ENCODE measurements at regions not wholly inside any gene's neighbourhood (a gene's known extent, or its start where the extent isn't known, plus 50 kb on each side); places are given as distances from the start of the nearest gene placed in this dataset.

GRCh38 chr13:99806671-99807070 is 164.9 kb downstream of the ZIC5 start:
- ATAC-seq (no peak), FAIRE-seq (no peak), DNase-seq (ENCODE audit: low spot score) (no peak)
- WGBS (ENCODE audit: low lambda C conversion rate): 74% methylated on average over 4 of the region's 4 CpGs
- Histone ChIP-seq H4K20me1 (ENCODE audit: insufficient read depth, low read length) (no peaks in the 10 kb centered on the region), H3K4me3 (replicated peaks in 1 of 3; ENCODE audit: insufficient read depth in 1 of 3, low read depth in 2 of 3, low read length in 3 of 3) (no peak overlapping the region), H3K9ac (ENCODE audit: insufficient read depth, low read depth, low read length) (no peak overlapping the region), H3K27me3 (ENCODE audit: control insufficient read depth in 1 of 2, insufficient read depth in 2 of 2, low read length in 2 of 2) (no peaks in the 10 kb centered on the region), H3K36me3 (replicated peaks in 1 of 2; ENCODE audit: control insufficient read depth in 1 of 2, insufficient read depth in 2 of 2, low read length in 2 of 2) (no peaks in the 10 kb centered on the region), H3K79me2 (ENCODE audit: insufficient read depth, low read length) (no peaks in the 10 kb centered on the region), H3K4me2 (ENCODE audit: low read depth, low read length) (no peak overlapping the region), H2AFZ (ENCODE audit: low read length) (no peak overlapping the region), H3K4me1 (ENCODE audit: insufficient read depth, low read length) (peaks cover 15% of the 10 kb centered on the region; the same call in 1 of the 2 replicates), H3K27ac (ENCODE audit: extremely low read length, insufficient read depth, low read length) (no peak overlapping the region), H3K9me3 (ENCODE audit: low read length) (no peaks in the 10 kb centered on the region)
- intact Hi-C loops (cut with micrococcal nuclease; ENCODE audit: unreplicated experiment) (no loop called here), in situ Hi-C loops (cut with HindIII; ENCODE audit: extremely low pct_ligation_motif_present, low pct_unique_long_range_greater_than_20kb) (no loop called here)
- POLR2A ChIA-PET: no interaction called here
- no TSS peak for BruUV-seq (replicated peaks)
- TF ChIP-seq PAWR (CRISPR knock-in tag; IDR thresholded peaks at IDR 0.05; ENCODE audit: borderline replicate concordance): no peak
- TF ChIP-seq, protein P1, sequence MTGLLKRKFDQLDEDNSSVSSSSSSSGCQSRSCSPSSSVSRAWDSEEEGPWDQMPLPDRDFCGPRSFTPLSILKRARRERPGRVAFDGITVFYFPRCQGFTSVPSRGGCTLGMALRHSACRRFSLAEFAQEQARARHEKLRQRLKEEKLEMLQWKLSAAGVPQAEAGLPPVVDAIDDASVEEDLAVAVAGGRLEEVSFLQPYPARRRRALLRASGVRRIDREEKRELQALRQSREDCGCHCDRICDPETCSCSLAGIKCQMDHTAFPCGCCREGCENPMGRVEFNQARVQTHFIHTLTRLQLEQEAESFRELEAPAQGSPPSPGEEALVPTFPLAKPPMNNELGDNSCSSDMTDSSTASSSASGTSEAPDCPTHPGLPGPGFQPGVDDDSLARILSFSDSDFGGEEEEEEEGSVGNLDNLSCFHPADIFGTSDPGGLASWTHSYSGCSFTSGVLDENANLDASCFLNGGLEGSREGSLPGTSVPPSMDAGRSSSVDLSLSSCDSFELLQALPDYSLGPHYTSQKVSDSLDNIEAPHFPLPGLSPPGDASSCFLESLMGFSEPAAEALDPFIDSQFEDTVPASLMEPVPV (CRISPR knock-in tag; IDR thresholded peaks at IDR 0.05): no peak
- CTCF ChIA-PET (ENCODE audit: low intra/inter-chr PET ratio, low total read pairs): no interaction called here

GRCh38 chr13:99805361-99805760 is 166.2 kb downstream of the ZIC5 start:
- ChIA-PET POLR2A (no interaction called here), CTCF (ENCODE audit: low intra/inter-chr PET ratio, low total read pairs) (no interaction called here)
- Histone ChIP-seq H3K4me1 (ENCODE audit: insufficient read depth, low read length) (peaks cover 15% of the 10 kb centered on the region; the same call in 1 of the 2 replicates), H3K4me2 (ENCODE audit: low read depth, low read length) (no peak overlapping the region), H3K4me3 (replicated peaks in 1 of 3; ENCODE audit: insufficient read depth in 1 of 3, low read depth in 2 of 3, low read length in 3 of 3) (no peak overlapping the region), H3K9me3 (ENCODE audit: low read length) (no peaks in the 10 kb centered on the region), H2AFZ (ENCODE audit: low read length) (no peak overlapping the region), H3K9ac (ENCODE audit: insufficient read depth, low read depth, low read length) (no peak overlapping the region), H3K27ac (ENCODE audit: extremely low read length, insufficient read depth, low read length) (no peak overlapping the region), H3K79me2 (ENCODE audit: insufficient read depth, low read length) (no peaks in the 10 kb centered on the region), H4K20me1 (ENCODE audit: insufficient read depth, low read length) (no peaks in the 10 kb centered on the region), H3K27me3 (ENCODE audit: control insufficient read depth in 1 of 2, insufficient read depth in 2 of 2, low read length in 2 of 2) (no peaks in the 10 kb centered on the region), H3K36me3 (replicated peaks in 1 of 2; ENCODE audit: control insufficient read depth in 1 of 2, insufficient read depth in 2 of 2, low read length in 2 of 2) (no peaks in the 10 kb centered on the region)
- in situ Hi-C loops (cut with HindIII; ENCODE audit: extremely low pct_ligation_motif_present, low pct_unique_long_range_greater_than_20kb): no loop called here
- DNase-seq (ENCODE audit: low spot score): no peak
- BruUV-seq (replicated peaks): no TSS peak
- WGBS (ENCODE audit: low lambda C conversion rate): 75% methylated on average over 7 of the region's 7 CpGs
- no peak for ATAC-seq
- no peak for FAIRE-seq
- intact Hi-C loops (cut with micrococcal nuclease; ENCODE audit: unreplicated experiment): no loop called here
- TF ChIP-seq, protein P2, sequence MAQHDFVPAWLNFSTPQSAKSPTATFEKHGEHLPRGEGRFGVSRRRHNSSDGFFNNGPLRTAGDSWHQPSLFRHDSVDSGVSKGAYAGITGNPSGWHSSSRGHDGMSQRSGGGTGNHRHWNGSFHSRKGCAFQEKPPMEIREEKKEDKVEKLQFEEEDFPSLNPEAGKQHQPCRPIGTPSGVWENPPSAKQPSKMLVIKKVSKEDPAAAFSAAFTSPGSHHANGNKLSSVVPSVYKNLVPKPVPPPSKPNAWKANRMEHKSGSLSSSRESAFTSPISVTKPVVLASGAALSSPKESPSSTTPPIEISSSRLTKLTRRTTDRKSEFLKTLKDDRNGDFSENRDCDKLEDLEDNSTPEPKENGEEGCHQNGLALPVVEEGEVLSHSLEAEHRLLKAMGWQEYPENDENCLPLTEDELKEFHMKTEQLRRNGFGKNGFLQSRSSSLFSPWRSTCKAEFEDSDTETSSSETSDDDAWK (CRISPR knock-in tag; IDR thresholded peaks at IDR 0.05): no peak
- TF ChIP-seq ISL2 (CRISPR knock-in tag; IDR thresholded peaks at IDR 0.05): no peak
- no peak for TF ChIP-seq PITX1 (CRISPR knock-in tag; IDR thresholded peaks at IDR 0.05)
- no peak for TF ChIP-seq ZKSCAN5 (CRISPR knock-in tag; IDR thresholded peaks at IDR 0.05)
- no peak for TF ChIP-seq YY1 (IDR thresholded peaks at IDR 0.05; ENCODE audit: insufficient read depth, insufficient replicate concordance, low read depth, low read length)
- no peak for TF ChIP-seq ZFAT (CRISPR knock-in tag; conservative IDR thresholded peaks at IDR 0.05)
- TF ChIP-seq EEA1 (CRISPR knock-in tag; IDR thresholded peaks at IDR 0.05; ENCODE audit: borderline replicate concordance): no peak
- no peak for TF ChIP-seq KLF15 (CRISPR knock-in tag; IDR thresholded peaks at IDR 0.05; ENCODE audit: borderline replicate concordance)
- TF ChIP-seq, protein P3, sequence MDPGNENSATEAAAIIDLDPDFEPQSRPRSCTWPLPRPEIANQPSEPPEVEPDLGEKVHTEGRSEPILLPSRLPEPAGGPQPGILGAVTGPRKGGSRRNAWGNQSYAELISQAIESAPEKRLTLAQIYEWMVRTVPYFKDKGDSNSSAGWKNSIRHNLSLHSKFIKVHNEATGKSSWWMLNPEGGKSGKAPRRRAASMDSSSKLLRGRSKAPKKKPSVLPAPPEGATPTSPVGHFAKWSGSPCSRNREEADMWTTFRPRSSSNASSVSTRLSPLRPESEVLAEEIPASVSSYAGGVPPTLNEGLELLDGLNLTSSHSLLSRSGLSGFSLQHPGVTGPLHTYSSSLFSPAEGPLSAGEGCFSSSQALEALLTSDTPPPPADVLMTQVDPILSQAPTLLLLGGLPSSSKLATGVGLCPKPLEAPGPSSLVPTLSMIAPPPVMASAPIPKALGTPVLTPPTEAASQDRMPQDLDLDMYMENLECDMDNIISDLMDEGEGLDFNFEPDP (CRISPR knock-in tag; conservative IDR thresholded peaks at IDR 0.05): no peak
- no peak for TF ChIP-seq ZNF788 (CRISPR knock-in tag; IDR thresholded peaks at IDR 0.05; ENCODE audit: borderline replicate concordance)
- no peak for TF ChIP-seq MAFG (CRISPR knock-in tag; IDR thresholded peaks at IDR 0.05)
- TF ChIP-seq, protein P4, sequence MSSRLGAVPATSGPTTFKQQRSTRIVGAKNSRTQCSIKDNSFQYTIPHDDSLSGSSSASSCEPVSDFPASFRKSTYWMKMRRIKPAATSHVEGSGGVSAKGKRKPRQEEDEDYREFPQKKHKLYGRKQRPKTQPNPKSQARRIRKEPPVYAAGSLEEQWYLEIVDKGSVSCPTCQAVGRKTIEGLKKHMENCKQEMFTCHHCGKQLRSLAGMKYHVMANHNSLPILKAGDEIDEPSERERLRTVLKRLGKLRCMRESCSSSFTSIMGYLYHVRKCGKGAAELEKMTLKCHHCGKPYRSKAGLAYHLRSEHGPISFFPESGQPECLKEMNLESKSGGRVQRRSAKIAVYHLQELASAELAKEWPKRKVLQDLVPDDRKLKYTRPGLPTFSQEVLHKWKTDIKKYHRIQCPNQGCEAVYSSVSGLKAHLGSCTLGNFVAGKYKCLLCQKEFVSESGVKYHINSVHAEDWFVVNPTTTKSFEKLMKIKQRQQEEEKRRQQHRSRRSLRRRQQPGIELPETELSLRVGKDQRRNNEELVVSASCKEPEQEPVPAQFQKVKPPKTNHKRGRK (CRISPR knock-in tag; IDR thresholded peaks at IDR 0.05): no peak
